NCI-H2196 treated with DMSO at 0.1 percent for 48 hours (cell line): ENCODE measurements at regions not wholly inside any gene's neighbourhood (a gene's known extent, or its start where the extent isn't known, plus 50 kb on each side); places are given as distances from the start of the nearest gene placed in this dataset.

Source experiments
- DNase-seq: peaks from one replicate; lab custom pipeline; 2025; ENCODE audit not compliant: unreplicated experiment; lab: John Stamatoyannopoulos, UW

- DNase-seq: no peak
Observed at GRCh38 chr1:229024528-229025130, 246.3 kb upstream of the RAB4A start.

DNA sequence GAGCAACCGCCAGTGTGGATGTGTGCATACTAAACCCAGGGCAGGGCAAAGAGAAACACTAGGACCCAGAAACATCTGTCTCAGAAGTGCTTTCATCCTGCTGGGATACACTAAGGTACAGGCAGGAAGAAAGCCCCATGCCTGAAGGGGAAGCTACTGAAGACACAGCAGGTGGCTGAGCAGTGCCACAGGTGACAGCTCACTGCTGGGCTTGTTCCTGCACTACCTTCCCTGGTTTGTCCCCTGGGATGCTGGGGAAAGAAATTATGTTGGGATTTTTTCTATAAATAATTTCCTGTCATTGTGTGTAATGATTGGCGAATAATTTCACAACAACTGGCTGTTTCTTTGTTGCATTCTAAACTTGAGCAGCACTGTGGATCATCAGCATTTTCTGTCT, 245.3 kb upstream of the RAB4A start:
- DNase-seq: no peak

DNA sequence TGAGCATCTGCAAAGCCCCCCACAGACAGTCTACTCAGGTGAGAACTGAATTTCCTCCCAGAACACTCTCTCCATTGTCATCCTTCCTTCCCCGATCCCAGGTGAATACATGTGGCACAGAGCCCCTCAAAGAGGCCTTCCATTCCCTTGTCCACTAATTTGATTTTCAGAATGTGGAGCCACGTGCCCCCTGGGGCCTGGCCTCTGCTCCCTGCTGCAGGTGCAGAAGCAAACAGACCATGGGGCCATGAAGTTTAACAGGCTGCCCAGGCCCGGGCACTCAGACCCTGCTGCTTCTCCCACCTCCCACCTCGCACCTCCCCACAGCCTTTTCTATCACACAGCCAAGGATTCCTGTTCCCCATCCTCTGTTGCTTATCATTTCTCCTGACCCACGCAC, 243.8 kb upstream of the RAB4A start:
- no peak for DNase-seq

DNA sequence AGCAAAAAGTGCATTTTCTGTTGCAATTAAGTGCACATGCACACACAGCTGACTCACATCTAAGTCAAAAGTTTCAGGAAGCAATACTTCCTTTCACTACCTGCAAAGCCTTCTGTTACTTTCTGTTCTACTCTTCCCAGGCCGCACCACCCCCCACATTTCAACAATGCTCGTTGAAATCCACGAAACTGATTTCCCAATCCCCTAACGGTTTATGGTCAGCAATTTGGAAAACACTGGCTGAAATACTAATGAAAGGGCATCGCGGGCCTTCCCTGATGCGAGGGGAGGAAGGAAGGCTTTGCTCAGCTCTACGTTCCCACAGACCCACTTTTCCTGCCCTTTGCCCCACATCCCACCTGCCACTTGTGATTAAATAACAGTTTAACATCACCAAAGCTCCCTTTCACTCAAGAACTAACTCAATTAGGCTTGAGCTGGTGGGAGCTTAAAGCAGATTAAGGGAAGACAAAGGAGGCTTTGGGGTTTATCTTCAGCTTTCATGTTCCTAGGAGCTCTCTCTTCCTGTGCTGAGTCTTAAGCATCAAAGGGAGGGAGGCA, 243.2 kb upstream of the RAB4A start:
- DNase-seq: no peak

DNA sequence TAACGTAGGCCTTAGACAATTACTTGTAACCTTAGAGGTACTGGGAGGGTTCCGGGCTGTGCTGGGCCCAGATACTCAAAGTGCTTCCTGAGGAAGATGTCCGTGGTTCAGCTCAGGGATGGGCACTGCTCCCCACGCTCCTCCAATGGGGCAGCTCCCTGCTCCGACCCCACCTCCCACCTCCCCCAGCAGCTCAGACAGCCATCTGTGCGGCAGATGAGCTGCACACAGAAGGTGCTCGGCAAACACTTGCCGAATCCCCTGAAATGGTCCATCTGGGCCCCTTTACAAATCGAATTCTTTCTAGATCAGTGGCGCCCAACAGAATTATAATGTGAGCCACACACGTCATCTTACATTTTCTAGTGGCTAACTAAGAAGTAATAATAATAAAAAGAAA, 242.4 kb upstream of the RAB4A start:
- no peak for DNase-seq

GRCh38 chr1:229028987-229029878, 241.7 kb upstream of the RAB4A start:
- DNase-seq: no peak

DNA sequence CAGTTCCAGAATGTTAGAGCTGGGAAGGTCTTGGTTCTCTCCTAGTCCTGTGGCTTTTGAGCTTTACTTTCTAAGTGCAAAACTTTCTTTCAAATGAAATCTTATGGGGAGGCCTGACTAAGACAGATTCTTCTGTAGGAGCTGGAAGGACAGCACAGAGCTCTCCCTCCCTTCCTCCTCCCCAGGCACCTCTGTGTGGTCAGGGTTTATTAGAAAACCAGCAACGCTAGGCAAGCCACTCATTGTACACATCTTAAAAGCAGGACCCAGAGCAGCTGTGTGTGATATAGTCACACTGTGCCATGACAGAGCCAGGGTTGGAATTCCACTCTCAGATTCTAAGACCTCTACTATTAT, 241.1 kb upstream of the RAB4A start:
- DNase-seq: no peak

DNA sequence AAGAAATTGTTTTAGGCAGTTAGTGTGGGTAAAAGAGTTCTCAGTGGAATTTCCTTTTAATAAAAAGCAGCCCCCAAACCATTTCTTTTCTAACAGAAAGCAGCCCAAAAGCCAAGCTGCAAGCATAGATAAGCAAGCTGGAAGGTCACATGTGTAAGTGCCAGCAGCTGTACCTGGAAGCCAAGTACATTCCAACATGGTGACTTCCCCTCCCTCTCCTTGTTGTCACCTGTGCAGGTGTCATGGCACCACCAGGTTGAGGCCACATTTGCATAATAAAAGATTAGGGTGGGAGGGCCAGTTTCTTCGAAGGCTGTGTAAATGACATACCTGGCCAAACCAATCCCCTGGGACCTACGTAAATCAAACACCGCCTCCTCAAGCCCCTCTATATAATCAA, 240.3 kb upstream of the RAB4A start:
- no peak for DNase-seq

GRCh38 chr1:229031061-229031460, 239.8 kb upstream of the RAB4A start:
- no peak for DNase-seq

- DNase-seq: no peak
Observed at GRCh38 chr1:229031481-229032341, 239.2 kb upstream of the RAB4A start.

- no peak for DNase-seq
Observed at GRCh38 chr1:229032375-229032774, 238.5 kb upstream of the RAB4A start.

GRCh38 chr1:229033480-229033879, 237.4 kb upstream of the RAB4A start:
- no peak for DNase-seq

- no peak for DNase-seq
Observed at GRCh38 chr1:229034342-229034741, 236.6 kb upstream of the RAB4A start.

- DNase-seq: no peak
Observed at GRCh38 chr1:229035054-229035747, 235.7 kb upstream of the RAB4A start.

DNA sequence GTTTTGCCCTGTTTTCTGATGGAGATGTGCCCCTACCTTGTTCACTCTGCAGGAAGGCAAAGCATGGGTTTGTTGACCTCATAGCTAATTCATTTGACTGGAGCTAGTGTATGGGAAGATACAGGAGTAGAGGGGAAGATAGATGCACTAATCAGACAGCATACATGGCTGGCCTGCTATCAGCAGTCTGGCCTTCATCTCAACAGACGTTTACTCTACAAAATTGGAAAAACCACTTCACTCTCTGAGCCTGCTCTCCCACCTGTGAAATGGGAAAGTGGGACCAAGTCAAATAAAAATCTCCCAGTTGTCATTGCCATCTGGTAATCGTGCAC, 235.2 kb upstream of the RAB4A start:
- DNase-seq: no peak

- no peak for DNase-seq
Observed at GRCh38 chr1:229037806-229038405, 233.0 kb upstream of the RAB4A start.

DNA sequence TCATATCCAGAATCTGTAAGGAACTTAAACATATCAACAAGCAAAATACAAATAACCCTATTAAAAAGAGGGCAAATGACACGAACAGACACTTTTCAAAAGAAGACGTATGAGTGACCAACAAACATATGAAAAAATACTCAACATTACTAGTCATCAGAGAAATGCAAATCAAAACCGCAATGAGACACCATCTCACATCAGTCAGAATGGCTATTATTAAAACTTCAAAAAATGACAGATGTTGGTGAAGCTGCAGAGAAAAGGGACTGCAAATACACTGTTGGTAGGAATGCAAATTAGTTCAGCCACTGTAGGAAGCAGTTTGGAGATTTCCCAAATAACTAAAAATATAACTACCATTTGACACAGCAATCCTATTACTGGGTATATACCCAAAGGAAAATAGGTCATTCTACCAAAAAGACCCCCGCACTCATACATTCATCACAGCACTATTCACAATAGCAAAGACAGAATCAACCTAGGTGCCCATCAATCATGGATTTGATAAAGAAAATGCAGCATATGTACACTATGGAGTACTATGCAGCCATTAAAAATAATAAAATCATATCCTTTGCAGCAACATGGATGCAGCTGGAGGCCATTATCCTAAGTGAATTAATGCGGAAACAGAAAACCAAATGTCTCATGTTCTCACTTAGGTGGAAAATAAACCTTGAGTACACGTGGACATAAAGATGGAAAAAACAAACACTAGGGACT, 230.1 kb upstream of the RAB4A start:
- DNase-seq: no peak

GRCh38 chr1:229041946-229042345, 229.0 kb upstream of the RAB4A start:
- DNase-seq: no peak

DNA sequence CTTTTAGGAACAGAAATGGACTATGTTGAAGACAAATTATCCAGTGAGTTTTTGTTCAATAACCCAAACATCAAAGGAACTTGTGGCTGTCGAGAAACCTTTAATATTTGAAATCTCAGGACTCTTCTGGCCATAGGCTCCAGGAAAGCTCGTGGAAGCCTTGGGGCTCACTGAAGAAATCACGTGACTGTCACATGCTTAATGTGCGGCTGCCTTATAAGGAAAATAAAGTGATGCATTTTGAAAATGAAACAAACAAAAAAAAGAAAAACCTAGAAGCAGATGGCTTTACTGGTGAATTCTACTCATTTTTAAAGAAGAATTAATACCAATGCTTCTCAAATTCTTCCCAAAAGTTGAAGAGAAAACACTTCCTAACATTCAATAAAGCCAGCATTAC, 228.4 kb upstream of the RAB4A start:
- DNase-seq: no peak

DNA sequence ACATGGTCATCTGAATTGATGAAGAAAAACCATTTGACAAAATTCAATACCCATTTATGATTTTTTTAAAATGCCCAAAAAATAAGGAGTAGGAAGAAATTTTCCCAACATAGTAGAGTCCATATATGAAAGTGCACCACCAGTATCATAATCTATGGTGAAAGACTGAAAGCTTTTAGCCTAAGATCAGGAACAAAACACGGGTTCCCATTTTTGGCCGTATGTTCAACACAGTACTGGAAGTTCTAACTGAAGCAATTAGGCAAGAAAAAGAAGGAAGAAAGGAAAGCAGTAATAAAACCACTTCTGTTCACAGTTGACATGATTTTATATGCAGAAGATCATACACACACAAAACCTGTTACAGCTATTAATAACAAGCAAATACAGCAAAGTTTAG, 227.8 kb upstream of the RAB4A start:
- no peak for DNase-seq
